ENCODE measurements at regions not wholly inside any gene's neighbourhood (a gene's known extent, or its start where the extent isn't known, plus 50 kb on each side); places are given as distances from the start of the nearest gene placed in this dataset.

GRCh38 chr5:7078101-7078500 is 317.8 kb upstream of the ADCY2 start:
- no peak for TF ChIP-seq CTCF (IDR thresholded peaks at IDR 0.05)
- no peak for TF ChIP-seq POLR2A (IDR thresholded peaks at IDR 0.05)
